ENCODE measurements at regions not wholly inside any gene's neighbourhood (a gene's known extent, or its start where the extent isn't known, plus 50 kb on each side); places are given as distances from the start of the nearest gene placed in this dataset.

DNA sequence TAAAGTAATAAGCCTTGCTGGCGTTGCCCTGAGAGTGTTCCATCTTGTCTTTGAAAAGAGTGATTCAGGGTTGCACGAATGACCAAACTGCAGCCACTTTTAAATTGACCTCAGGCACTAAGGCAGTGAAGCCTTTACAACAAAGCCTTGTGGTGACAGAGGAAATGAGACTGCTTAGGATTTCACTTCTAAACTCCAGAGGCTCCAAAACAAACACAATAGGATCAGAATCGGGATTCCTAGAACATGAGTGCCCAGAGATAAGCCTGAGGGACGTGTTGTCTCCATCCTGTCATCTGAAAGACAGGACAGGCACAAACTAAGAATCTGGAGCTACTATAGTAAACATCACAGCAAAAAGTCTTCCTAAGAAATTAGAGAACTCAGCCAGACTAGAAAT is 405.2 kb downstream of the PPARGC1A start:
- Histone ChIP-seq H3K4me1 (ENCODE audit: control extremely low read depth in 1 of 4, control insufficient read depth in 4 of 4, insufficient read depth in 4 of 4, low read length in 3 of 4) (no peaks in the 10 kb centered on the region), H3K27ac (ENCODE audit: insufficient read depth in 1 of 2, low read depth in 1 of 2, low read length in 2 of 2, poor library complexity in 1 of 2, severe bottlenecking in 2 of 2) (no peak overlapping the region), H3K36me3 (ENCODE audit: control insufficient read depth in 4 of 4, insufficient read depth in 4 of 4, low read length in 3 of 4) (no peaks in the 10 kb centered on the region), H3K9me3 (ENCODE audit: control extremely low read depth in 1 of 5, control insufficient read depth in 4 of 5, insufficient read depth in 2 of 5, low read depth in 1 of 5, low read length in 4 of 5) (no peaks in the 10 kb centered on the region), H3K4me3 (ENCODE audit: control insufficient read depth in 1 of 7, extremely low read depth in 1 of 7, insufficient read depth in 4 of 7, low read depth in 2 of 7, low read length in 6 of 7) (no peak overlapping the region), H3K27me3 (replicated peaks in 2 of 5; ENCODE audit: control insufficient read depth in 4 of 5, insufficient read depth in 5 of 5, low read length in 4 of 5) (no peaks in the 10 kb centered on the region)
- DNase-seq = no peak
- ChIA-PET CTCF (no interaction called here), POLR2A (no interaction called here)
- WGBS (ENCODE audit: insufficient coverage) = 23% methylated on average over 3 of the region's 4 CpGs

DNA sequence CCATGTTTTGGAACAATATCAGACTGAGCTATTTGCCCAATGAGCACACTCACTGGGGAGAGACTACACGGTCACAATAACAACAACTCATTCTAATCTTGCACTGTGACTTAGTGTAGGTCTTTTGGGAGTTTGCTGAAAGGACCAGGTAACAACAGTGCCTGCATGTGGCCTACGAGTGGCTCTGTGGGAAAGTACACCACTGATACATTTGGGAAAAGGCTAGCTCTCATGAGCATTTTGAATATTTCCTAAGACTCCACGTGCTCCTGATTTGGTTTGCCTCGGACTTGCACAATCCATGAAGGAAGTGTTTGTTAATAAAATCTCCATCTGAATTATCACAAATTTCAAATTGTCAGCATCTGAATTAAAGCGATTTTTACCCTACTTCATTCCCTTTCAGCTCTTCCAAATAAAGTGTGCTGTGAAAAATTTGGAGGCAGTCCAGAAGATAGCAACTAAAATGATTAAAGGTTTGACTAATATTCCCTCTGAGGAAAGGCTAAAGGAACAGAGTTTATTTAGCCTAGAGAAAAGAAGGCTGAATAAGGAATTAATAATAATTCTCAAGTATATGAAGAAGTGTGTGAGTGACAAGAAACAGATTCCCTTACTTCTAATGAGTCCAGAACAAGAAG is 406.4 kb downstream of the PPARGC1A start:
- WGBS (ENCODE audit: insufficient coverage) = no CpG with 5 or more reads among the region's 5 CpGs
- no peak overlapping the region for H3K27ac ChIP-seq (ENCODE audit: insufficient read depth in 1 of 2, low read depth in 1 of 2, low read length in 2 of 2, poor library complexity in 1 of 2, severe bottlenecking in 2 of 2)
- H3K4me1 ChIP-seq (ENCODE audit: control extremely low read depth in 1 of 4, control insufficient read depth in 4 of 4, insufficient read depth in 4 of 4, low read length in 3 of 4) = no peaks in the 10 kb centered on the region
- no peaks in the 10 kb centered on the region for H3K9me3 ChIP-seq (ENCODE audit: control extremely low read depth in 1 of 5, control insufficient read depth in 4 of 5, insufficient read depth in 2 of 5, low read depth in 1 of 5, low read length in 4 of 5)
- no peak overlapping the region for H3K4me3 ChIP-seq (ENCODE audit: control insufficient read depth in 1 of 7, extremely low read depth in 1 of 7, insufficient read depth in 4 of 7, low read depth in 2 of 7, low read length in 6 of 7)
- CTCF ChIA-PET = no interaction called here
- H3K27me3 ChIP-seq (replicated peaks in 2 of 5; ENCODE audit: control insufficient read depth in 4 of 5, insufficient read depth in 5 of 5, low read length in 4 of 5) = no peaks in the 10 kb centered on the region
- H3K36me3 ChIP-seq (ENCODE audit: control insufficient read depth in 4 of 4, insufficient read depth in 4 of 4, low read length in 3 of 4) = no peaks in the 10 kb centered on the region
- POLR2A ChIA-PET = no interaction called here
- no peak for DNase-seq

DNA sequence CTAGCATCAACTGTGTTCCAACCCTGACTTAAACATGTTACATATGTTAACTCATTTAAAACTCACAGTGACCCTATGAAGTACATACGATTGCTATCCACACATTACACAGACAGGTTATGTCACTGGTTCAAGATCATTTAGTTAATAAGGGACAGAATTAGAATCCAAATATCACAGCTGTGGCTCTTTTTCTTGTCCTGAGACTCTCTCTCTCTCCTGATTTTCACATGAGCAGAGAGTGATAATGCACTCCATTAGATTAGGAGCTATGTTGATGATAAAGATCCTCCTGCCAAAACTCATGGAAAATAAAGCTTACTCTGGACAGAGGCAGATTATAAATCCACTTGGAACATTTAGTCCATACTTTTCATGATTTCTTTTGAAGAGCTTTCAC is 408.3 kb downstream of the PPARGC1A start:
- H3K4me1 ChIP-seq (ENCODE audit: control extremely low read depth in 1 of 4, control insufficient read depth in 4 of 4, insufficient read depth in 4 of 4, low read length in 3 of 4) = no peaks in the 10 kb centered on the region
- 100% methylated on average over 1 of the region's 1 CpG for WGBS (ENCODE audit: insufficient coverage)
- no peak overlapping the region for H3K4me3 ChIP-seq (ENCODE audit: control insufficient read depth in 1 of 7, extremely low read depth in 1 of 7, insufficient read depth in 4 of 7, low read depth in 2 of 7, low read length in 6 of 7)
- no peaks in the 10 kb centered on the region for H3K27me3 ChIP-seq (replicated peaks in 2 of 5; ENCODE audit: control insufficient read depth in 4 of 5, insufficient read depth in 5 of 5, low read length in 4 of 5)
- no peak overlapping the region for H3K27ac ChIP-seq (ENCODE audit: insufficient read depth in 1 of 2, low read depth in 1 of 2, low read length in 2 of 2, poor library complexity in 1 of 2, severe bottlenecking in 2 of 2)
- ChIA-PET CTCF (no interaction called here), POLR2A (no interaction called here)
- H3K9me3 ChIP-seq (ENCODE audit: control extremely low read depth in 1 of 5, control insufficient read depth in 4 of 5, insufficient read depth in 2 of 5, low read depth in 1 of 5, low read length in 4 of 5) = no peaks in the 10 kb centered on the region
- DNase-seq = no peak
- no peaks in the 10 kb centered on the region for H3K36me3 ChIP-seq (ENCODE audit: control insufficient read depth in 4 of 4, insufficient read depth in 4 of 4, low read length in 3 of 4)

DNA sequence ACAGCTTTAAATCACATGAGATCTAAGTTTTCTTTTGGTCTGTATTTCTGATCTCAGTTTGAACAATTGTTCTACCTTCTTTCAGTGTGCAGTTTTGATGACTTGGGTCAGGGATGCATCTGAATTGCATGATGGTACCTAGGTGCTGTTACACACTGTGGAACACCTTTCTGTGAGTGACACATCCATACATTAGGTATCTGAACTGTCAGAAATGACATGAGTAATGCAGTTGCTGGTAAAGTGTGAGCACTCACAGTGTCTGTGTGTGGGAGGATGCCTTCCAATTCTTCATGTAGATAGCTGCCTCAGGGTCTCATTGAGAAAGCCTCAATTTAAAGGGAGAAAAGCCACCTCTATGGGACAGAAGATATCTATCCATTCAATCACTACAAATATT is 411.9 kb downstream of the PPARGC1A start:
- Histone ChIP-seq H3K4me3 (ENCODE audit: control insufficient read depth in 1 of 7, extremely low read depth in 1 of 7, insufficient read depth in 4 of 7, low read depth in 2 of 7, low read length in 6 of 7) (no peak overlapping the region), H3K9me3 (ENCODE audit: control extremely low read depth in 1 of 5, control insufficient read depth in 4 of 5, insufficient read depth in 2 of 5, low read depth in 1 of 5, low read length in 4 of 5) (no peaks in the 10 kb centered on the region), H3K4me1 (ENCODE audit: control extremely low read depth in 1 of 4, control insufficient read depth in 4 of 4, insufficient read depth in 4 of 4, low read length in 3 of 4) (no peaks in the 10 kb centered on the region), H3K27me3 (replicated peaks in 2 of 5; ENCODE audit: control insufficient read depth in 4 of 5, insufficient read depth in 5 of 5, low read length in 4 of 5) (no peaks in the 10 kb centered on the region), H3K27ac (ENCODE audit: insufficient read depth in 1 of 2, low read depth in 1 of 2, low read length in 2 of 2, poor library complexity in 1 of 2, severe bottlenecking in 2 of 2) (no peak overlapping the region), H3K36me3 (ENCODE audit: control insufficient read depth in 4 of 4, insufficient read depth in 4 of 4, low read length in 3 of 4) (no peaks in the 10 kb centered on the region)
- CTCF ChIA-PET = interaction anchor here (1.0 kb wide), 1 partner anchor 340 kb away, joined by 3 read pairs; no protein-coding TSS in a partner anchor
- DNase-seq = no peak
- POLR2A ChIA-PET = no interaction called here

DNA sequence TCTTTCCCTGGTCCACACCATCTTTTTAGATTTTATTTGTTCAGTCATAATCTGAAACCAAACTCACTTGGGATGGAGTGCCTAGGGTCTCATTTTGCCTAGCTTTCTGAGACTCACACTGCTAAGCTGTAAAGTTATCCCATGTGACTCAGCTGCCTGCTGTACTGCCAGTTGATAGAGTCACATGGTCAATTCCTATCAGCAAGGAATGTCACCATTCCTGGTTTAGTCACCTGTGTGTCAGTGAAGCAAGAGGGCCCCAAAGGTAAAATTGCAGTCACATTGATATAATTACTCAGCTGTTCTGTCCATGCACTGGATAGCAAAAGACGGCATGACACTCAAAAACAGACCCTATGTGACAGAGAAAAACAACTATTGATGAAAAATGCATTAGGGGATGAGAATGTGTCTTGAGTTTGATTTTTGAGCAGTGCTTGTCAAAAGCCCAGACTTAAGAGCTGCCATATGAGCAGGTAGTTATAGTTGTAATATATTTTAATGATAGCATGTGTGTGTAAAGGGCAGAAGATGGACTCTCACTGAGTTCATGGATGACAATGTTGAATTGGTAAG is 413.2 kb downstream of the PPARGC1A start:
- WGBS (ENCODE audit: insufficient coverage) = 100% methylated on average over 1 of the region's 1 CpG
- DNase-seq = no peak
- CTCF ChIA-PET = no interaction called here
- H3K4me3 ChIP-seq (ENCODE audit: control insufficient read depth in 1 of 7, extremely low read depth in 1 of 7, insufficient read depth in 4 of 7, low read depth in 2 of 7, low read length in 6 of 7) = no peak overlapping the region
- no peaks in the 10 kb centered on the region for H3K4me1 ChIP-seq (ENCODE audit: control extremely low read depth in 1 of 4, control insufficient read depth in 4 of 4, insufficient read depth in 4 of 4, low read length in 3 of 4)
- no peaks in the 10 kb centered on the region for H3K36me3 ChIP-seq (ENCODE audit: control insufficient read depth in 4 of 4, insufficient read depth in 4 of 4, low read length in 3 of 4)
- no peaks in the 10 kb centered on the region for H3K27me3 ChIP-seq (replicated peaks in 2 of 5; ENCODE audit: control insufficient read depth in 4 of 5, insufficient read depth in 5 of 5, low read length in 4 of 5)
- H3K9me3 ChIP-seq (ENCODE audit: control extremely low read depth in 1 of 5, control insufficient read depth in 4 of 5, insufficient read depth in 2 of 5, low read depth in 1 of 5, low read length in 4 of 5) = no peaks in the 10 kb centered on the region
- POLR2A ChIA-PET = no interaction called here
- H3K27ac ChIP-seq (ENCODE audit: insufficient read depth in 1 of 2, low read depth in 1 of 2, low read length in 2 of 2, poor library complexity in 1 of 2, severe bottlenecking in 2 of 2) = no peak overlapping the region

DNA sequence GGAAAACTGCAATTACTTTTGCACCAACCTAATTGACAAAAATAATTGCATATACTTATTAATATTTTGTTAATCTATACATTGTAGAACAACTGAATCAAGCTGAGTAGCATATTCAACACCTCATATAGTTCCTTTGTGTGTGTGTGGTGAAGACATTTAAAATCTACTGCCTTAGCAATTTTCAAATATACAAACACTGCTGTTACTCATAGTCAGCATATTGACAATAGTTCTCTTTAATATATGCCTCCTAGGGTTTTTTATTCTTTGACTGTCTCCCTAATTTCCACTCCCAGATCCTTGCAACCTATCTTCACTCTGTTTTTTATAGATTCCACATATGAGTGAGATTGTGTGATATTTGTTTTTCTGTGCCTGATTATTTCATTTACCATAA is 426.8 kb downstream of the PPARGC1A start:
- ChIA-PET CTCF (no interaction called here), POLR2A (no interaction called here)
- no peak for DNase-seq

DNA sequence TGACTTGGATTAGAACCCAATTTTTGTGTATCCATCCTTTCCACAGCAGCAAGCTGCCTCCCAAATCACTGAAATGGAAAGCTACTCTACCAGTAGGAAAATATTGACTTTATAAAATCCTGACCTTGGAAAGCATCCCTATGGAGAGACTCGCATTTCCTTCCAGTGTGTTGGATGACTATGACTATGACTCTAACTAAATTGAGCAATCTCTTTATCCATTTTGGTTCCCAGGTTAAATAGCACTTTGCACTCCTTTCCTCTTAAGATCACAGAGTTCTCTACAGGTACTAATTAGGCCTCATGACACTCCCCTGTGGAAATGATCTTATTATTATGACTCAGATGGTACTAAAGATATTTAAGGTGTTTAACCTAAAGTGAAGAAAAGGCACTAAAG is 431.8 kb downstream of the PPARGC1A start:
- Histone ChIP-seq H3K4me3 (ENCODE audit: control insufficient read depth in 1 of 7, extremely low read depth in 1 of 7, insufficient read depth in 4 of 7, low read depth in 2 of 7, low read length in 6 of 7) (no peak overlapping the region), H3K9me3 (ENCODE audit: control extremely low read depth in 1 of 5, control insufficient read depth in 4 of 5, insufficient read depth in 2 of 5, low read depth in 1 of 5, low read length in 4 of 5) (no peaks in the 10 kb centered on the region), H3K36me3 (ENCODE audit: control insufficient read depth in 4 of 4, insufficient read depth in 4 of 4, low read length in 3 of 4) (no peaks in the 10 kb centered on the region), H3K27me3 (replicated peaks in 2 of 5; ENCODE audit: control insufficient read depth in 4 of 5, insufficient read depth in 5 of 5, low read length in 4 of 5) (peaks cover 0 to 3% (median 0%) of the 10 kb centered on the region in 5 experiments), H3K27ac (ENCODE audit: insufficient read depth in 1 of 2, low read depth in 1 of 2, low read length in 2 of 2, poor library complexity in 1 of 2, severe bottlenecking in 2 of 2) (no peak overlapping the region), H3K4me1 (ENCODE audit: control extremely low read depth in 1 of 4, control insufficient read depth in 4 of 4, insufficient read depth in 4 of 4, low read length in 3 of 4) (no peaks in the 10 kb centered on the region)
- no CpG with 5 or more reads among the region's 1 CpG for WGBS (ENCODE audit: insufficient coverage)
- POLR2A ChIA-PET = no interaction called here
- CTCF ChIA-PET = no interaction called here
- DNase-seq = no peak

More for the DNA sequence above, 426.8 kb downstream of the PPARGC1A start:
- Histone ChIP-seq H3K36me3 (ENCODE audit: control insufficient read depth in 4 of 4, insufficient read depth in 4 of 4, low read length in 3 of 4) (no peaks in the 10 kb centered on the region), H3K9me3 (ENCODE audit: control extremely low read depth in 1 of 5, control insufficient read depth in 4 of 5, insufficient read depth in 2 of 5, low read depth in 1 of 5, low read length in 4 of 5) (peaks cover 0 to 3% (median 0%) of the 10 kb centered on the region in 5 experiments), H3K27ac (ENCODE audit: insufficient read depth in 1 of 2, low read depth in 1 of 2, low read length in 2 of 2, poor library complexity in 1 of 2, severe bottlenecking in 2 of 2) (no peak overlapping the region), H3K27me3 (replicated peaks in 2 of 5; ENCODE audit: control insufficient read depth in 4 of 5, insufficient read depth in 5 of 5, low read length in 4 of 5) (no peaks in the 10 kb centered on the region), H3K4me1 (ENCODE audit: control extremely low read depth in 1 of 4, control insufficient read depth in 4 of 4, insufficient read depth in 4 of 4, low read length in 3 of 4) (no peaks in the 10 kb centered on the region), H3K4me3 (ENCODE audit: control insufficient read depth in 1 of 7, extremely low read depth in 1 of 7, insufficient read depth in 4 of 7, low read depth in 2 of 7, low read length in 6 of 7) (no peak overlapping the region)
